CD4-positive, alpha-beta T cell treated with Interleukin-1 beta for 1 hour (primary cell): ENCODE measurements at regions not wholly inside any gene's neighbourhood (a gene's known extent, or its start where the extent isn't known, plus 50 kb on each side); places are given as distances from the start of the nearest gene placed in this dataset.

Experiments
- DNase-seq, 2 donors: peaks; one replicate each; pipeline ENCODE4 v3.0.0-alpha.2; 2020 to 2022

DNA sequence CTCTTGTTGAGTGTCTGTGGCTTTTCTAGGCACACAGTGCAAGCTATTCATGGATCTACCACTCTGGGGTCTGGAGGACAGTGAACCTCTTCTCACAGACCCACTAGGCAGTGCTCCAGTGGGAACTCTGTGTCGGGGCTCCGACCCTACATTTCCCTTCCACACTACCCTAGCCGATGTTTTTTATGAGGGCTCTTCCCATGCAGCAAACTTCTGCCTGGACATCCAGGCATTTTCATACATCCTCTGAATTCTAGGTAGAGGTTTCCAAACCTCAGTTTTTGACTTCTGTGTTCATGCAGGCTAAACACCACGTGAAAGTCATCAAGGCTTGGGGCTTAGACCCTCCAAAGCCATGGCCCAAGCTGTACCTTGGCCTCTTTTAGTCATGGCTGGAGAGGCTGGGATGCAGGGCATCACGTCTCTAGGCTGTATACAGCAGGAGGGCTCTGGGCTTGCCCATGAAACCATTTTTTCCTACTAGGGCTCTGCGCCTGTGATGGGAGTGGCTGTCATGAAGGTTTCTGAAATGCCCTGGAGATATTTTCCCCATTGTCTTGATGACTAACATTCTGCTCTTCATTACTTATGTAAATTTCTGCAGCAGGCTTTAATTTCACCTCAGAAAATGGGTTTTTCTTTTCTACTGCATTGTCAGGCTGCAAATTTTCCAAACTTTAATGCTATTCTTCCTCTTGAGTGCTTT, 249.8 kb upstream of the CPEB2 start:
- no peak for DNase-seq

GRCh38 chr4:14767142-14767541, 235.1 kb upstream of the CPEB2 start:
- no peak for DNase-seq

DNA sequence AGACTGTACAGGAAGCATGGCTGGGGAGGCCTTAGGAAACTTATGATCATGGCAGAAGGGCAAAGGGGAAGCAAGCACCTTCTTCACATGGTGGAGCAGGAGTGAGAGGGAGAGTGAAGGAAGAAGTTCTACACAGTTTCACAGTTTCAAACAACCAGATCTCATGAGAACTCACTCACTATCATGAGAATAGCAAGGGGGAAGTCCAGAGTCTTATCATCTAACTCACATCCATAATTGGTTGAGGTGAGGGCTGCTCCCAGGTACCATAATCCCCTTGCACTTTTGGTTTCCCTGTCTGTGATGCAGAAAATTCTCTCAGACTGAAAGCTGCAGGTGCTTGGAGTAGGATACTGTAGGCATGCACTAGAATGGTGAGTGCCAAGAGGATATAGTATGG, 233.8 kb upstream of the CPEB2 start:
- no peak for DNase-seq

- DNase-seq, result no peak
These were observed 232.3 kb upstream of the CPEB2 start for GRCh38 chr4:14769993-14770392.

DNA sequence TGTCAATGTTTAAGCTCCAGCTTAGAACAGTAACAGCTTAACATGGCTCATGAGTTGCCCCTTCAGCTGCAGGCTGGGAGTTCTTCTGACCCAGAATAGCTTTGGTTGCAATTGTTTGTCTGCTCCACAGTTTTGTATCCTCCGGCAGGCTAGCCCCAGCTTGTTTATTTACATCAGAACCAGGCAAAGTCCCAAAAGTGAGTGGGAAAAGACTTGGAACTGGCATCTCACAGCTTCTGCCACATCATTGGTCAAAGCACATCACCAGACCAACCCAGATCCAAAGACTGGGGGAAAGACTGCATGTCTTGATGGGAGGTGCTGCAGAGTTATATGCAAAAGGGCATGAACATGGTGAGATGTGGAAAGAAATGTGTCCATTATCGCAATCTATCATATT, 231.2 kb upstream of the CPEB2 start:
- DNase-seq, result no peak

DNA sequence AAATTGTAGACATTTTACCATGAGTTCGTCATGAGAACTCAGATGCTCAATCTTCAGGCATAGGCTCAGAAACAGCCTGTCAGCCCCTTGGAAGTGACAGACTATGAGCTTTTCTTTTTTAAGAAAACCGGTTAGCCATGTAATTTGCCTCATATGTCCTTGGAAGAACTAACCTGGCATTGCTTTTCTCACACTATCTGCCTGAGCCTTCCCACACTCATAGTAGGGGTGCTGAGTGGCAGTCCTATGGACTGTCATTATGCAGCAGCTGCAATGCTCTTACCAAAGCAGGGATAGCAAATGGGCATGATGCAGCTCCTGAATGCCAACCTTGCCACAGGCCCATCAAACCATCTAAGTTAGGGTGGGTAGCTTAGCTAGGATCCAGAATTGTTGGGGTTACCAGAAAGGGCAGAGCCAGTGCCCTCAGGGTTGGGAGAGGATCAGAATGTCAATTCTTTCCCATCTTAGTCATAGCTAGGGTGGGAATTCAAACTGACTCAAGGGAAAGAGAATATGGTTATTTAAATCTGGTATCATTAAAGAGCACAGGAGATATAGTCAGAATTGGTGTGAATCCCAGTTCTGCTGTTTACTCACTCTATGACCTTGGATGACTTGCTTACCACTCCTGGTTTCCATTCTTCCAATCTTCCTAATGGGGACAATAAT, 230.6 kb upstream of the CPEB2 start:
- no peak for DNase-seq

DNA sequence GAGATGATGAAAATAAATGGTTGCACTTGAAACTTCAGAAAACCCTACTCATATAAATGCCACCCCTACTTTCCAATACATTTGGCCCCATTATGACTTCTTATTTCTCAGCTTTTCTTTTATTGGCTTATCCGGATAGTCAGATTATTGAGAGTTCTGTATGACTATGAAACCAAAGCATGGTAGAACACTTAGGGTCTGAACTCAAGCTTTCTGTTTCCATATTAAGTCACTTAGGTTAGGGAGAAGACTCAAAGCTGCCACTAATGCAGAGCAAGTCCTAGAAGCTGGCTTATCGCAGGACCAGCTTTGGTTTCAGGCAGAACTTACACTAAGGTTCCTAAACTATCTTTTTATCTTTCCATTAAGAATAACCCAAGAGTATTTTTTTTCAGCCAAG, 229.9 kb upstream of the CPEB2 start:
- no peak for DNase-seq

- DNase-seq, result no peak
These were observed 219.0 kb upstream of the CPEB2 start for GRCh38 chr4:14783011-14783877.

DNA sequence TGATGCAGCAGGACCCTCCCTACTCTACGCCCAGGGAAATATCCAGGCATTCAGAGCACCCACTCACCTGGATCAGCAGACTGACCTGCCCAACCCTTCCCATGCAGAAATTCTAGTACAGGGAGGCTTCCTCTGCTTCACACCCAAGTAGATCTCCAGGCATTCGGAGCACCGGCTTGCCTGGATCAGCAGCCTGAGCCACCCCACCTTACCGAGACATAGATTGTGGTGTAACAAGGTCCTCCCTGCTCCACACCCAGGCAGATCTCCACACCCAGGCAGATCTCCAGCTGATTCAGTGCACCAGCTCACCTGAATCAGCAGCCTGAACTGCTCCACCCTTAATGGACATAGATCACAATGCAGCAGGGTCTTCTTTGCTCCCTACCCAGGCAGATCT, 215.1 kb upstream of the CPEB2 start:
- no peak for DNase-seq

- peak in 1 of 2 donors; percentile 20 for DNase-seq
These were observed 214.4 kb upstream of the CPEB2 start for GRCh38 chr4:14787894-14788293.

DNA sequence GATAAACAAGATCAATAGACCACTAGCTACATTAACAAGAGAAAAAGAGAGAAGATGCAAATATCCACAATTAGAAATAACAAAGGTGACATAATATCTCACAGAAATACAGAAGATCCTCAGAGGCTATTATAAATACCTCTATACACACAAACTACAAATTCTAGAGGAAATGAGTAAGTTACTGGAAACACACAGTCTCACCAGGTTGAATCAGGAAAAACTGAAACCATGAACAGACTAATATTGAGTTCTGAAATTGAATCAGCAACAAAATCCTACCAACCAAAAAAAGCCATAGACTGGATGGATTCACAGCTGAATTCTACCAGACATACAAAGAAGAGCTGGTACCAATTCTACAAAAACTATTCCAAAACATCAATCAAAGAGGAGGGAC, 211.8 kb upstream of the CPEB2 start:
- DNase-seq, result no peak

GRCh38 chr4:14792702-14793227, 209.5 kb upstream of the CPEB2 start:
- no peak for DNase-seq

DNA sequence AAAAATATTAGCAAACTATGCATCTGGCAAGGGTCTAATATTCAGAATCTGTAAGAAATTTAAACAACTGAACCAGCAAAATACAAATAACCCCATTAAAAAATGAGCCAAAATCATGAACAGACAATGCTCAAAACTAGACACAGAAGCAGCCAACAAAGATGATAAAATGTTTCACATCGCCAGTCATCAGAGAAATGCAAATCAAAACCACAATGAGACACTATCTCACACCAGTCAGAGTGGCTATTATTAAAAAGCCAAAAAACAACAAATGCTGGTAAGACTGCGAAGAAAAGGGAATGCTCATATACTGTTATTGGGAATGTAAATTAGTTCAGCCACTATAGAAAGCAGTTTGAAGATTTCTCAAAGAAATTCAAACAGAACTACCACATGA, 201.3 kb upstream of the CPEB2 start:
- DNase-seq, result no peak

- DNase-seq, result no peak
These were observed 199.7 kb upstream of the CPEB2 start for GRCh38 chr4:14802596-14802995.

- no peak for DNase-seq
These were observed 194.4 kb upstream of the CPEB2 start for GRCh38 chr4:14807856-14808255.

DNA sequence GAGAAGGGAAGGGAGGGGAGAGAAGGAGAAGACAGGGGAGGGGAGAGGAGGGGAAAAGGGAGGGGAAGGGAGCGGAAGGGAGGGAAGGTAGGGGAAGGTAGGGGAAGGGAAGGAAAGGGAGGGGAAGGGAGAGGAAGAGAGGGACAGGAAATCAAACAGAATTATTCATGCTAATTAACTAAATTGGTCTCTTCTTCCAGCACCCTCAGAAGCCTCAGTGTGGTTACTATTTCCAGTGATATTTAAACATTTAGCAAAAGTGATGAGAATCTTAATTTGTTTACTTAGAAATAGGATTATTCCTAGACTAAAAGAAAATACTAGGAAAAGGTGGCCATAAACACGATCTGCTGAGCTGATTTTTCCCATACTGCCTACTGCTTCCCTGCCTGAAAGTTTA, 193.1 kb upstream of the CPEB2 start:
- no peak for DNase-seq

DNA sequence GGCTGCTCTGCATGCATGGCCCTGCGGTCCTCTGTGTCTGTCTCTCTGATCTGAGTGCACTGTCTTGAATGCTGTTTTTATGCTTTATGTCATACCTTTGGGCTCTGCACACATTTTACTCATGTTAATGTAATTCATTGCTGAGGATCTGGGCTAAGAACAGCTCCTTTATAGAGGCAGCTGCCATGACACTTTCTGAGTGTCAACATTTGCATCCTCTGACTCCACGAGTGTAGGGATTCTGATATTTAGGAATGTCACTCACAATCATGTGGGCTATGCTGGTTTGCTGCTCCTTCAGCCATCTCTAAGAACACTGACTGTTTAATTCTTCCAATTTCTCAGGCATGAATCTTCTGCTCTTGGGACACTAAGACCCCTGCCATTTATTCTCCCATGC, 192.2 kb upstream of the CPEB2 start:
- no peak for DNase-seq

GRCh38 chr4:14810568-14810967, 191.7 kb upstream of the CPEB2 start:
- DNase-seq, result no peak

DNA sequence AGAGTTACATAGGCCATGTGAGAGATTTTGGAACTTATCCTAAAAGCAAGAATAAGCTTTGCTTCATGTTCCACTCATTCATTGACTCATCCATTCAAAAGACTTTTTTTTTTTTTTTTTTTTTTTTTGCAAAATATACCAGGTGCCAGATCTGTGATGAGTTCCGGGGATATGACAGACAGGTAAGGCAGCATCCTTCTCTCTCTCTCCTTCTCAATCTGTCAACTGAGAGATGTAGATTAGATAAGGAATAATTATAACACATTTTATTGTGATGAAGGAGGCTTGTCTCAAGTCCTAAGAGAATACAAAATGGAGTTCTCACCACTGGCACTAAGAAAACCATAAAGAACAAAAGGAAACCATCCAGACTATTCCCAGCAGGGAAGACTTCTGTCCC, 190.2 kb upstream of the CPEB2 start:
- DNase-seq, result no peak

GRCh38 chr4:14816623-14817261, 185.5 kb upstream of the CPEB2 start:
- DNase-seq, result no peak

- no peak for DNase-seq
These were observed 178.1 kb upstream of the CPEB2 start for GRCh38 chr4:14824189-14824588.

GRCh38 chr4:14827111-14827510, 175.2 kb upstream of the CPEB2 start:
- no peak for DNase-seq

- no peak for DNase-seq
These were observed 172.5 kb upstream of the CPEB2 start for GRCh38 chr4:14829795-14830194.
